ENCODE measurements at regions not wholly inside any gene's neighbourhood (a gene's known extent, or its start where the extent isn't known, plus 50 kb on each side); places are given as distances from the start of the nearest gene placed in this dataset.

- TF ChIP-seq POLR2A (IDR thresholded peaks at IDR 0.05; ENCODE audit: low read depth, low read length) (no peak), CEBPB (IDR thresholded peaks at IDR 0.05; ENCODE audit: low read depth, low read length) (no peak), CTCF (conservative IDR thresholded peaks at IDR 0.05; ENCODE audit: low read depth, low read length) (no peak), MXI1 (IDR thresholded peaks at IDR 0.05; ENCODE audit: borderline replicate concordance, low read depth, low read length) (no peak), ELK1 (IDR thresholded peaks at IDR 0.05; ENCODE audit: borderline replicate concordance, low read depth, low read length) (no peak), MAFK (IDR thresholded peaks at IDR 0.05; ENCODE audit: low read depth, low read length) (no peak)
Measured at GRCh38 chr4:96543346-96543745, 703.5 kb downstream of the PDHA2 start.
